ENCODE measurements at regions not wholly inside any gene's neighbourhood (a gene's known extent, or its start where the extent isn't known, plus 50 kb on each side); places are given as distances from the start of the nearest gene placed in this dataset.

GRCh38 chr1:80776266-80776665 lies 1024.5 kb upstream of the ADGRL2 start:
- H3K4me1 ChIP-seq (ENCODE audit: low read length), result no peaks in the 10 kb centered on the region
- no peaks in the 10 kb centered on the region for H3K79me2 ChIP-seq (ENCODE audit: low read length)
- no peak overlapping the region for H3K4me3 ChIP-seq (ENCODE audit: low read length)
- H3K9me2 ChIP-seq (replicated peaks; ENCODE audit: insufficient read depth, low read length), result no peaks in the 10 kb centered on the region
- no peaks in the 10 kb centered on the region for H3K9me3 ChIP-seq (replicated peaks; ENCODE audit: insufficient read depth, low read length)
- no peaks in the 10 kb centered on the region for H3F3A ChIP-seq (ENCODE audit: insufficient read depth, low read length)
- no peaks in the 10 kb centered on the region for H3K27me3 ChIP-seq (replicated peaks; ENCODE audit: insufficient read depth, low read length)
- TF ChIP-seq EZH2 (optimal IDR thresholded peaks at IDR 0.05; ENCODE audit: low read depth, low read length), result no peak
- no peak for TF ChIP-seq EZH2phosphoT487 (IDR thresholded peaks at IDR 0.05; ENCODE audit: low read length)
- TF ChIP-seq, protein P1, sequence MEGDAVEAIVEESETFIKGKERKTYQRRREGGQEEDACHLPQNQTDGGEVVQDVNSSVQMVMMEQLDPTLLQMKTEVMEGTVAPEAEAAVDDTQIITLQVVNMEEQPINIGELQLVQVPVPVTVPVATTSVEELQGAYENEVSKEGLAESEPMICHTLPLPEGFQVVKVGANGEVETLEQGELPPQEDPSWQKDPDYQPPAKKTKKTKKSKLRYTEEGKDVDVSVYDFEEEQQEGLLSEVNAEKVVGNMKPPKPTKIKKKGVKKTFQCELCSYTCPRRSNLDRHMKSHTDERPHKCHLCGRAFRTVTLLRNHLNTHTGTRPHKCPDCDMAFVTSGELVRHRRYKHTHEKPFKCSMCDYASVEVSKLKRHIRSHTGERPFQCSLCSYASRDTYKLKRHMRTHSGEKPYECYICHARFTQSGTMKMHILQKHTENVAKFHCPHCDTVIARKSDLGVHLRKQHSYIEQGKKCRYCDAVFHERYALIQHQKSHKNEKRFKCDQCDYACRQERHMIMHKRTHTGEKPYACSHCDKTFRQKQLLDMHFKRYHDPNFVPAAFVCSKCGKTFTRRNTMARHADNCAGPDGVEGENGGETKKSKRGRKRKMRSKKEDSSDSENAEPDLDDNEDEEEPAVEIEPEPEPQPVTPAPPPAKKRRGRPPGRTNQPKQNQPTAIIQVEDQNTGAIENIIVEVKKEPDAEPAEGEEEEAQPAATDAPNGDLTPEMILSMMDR (IDR thresholded peaks at IDR 0.05; ENCODE audit: low read length), result no peak
- no peak for DNase-seq
- no peak overlapping the region for H3K27ac ChIP-seq (ENCODE audit: low read length)
- H4K20me1 ChIP-seq (ENCODE audit: insufficient read depth, low read length), result no peaks in the 10 kb centered on the region
- no peak overlapping the region for H3K4me2 ChIP-seq (ENCODE audit: low read depth, low read length)
- H3K36me3 ChIP-seq (replicated peaks; ENCODE audit: insufficient read depth, low read length), result no peaks in the 10 kb centered on the region
- no peak overlapping the region for H2AFZ ChIP-seq (ENCODE audit: low read length)
- H3K9ac ChIP-seq (ENCODE audit: low read length), result no peak overlapping the region

DNA sequence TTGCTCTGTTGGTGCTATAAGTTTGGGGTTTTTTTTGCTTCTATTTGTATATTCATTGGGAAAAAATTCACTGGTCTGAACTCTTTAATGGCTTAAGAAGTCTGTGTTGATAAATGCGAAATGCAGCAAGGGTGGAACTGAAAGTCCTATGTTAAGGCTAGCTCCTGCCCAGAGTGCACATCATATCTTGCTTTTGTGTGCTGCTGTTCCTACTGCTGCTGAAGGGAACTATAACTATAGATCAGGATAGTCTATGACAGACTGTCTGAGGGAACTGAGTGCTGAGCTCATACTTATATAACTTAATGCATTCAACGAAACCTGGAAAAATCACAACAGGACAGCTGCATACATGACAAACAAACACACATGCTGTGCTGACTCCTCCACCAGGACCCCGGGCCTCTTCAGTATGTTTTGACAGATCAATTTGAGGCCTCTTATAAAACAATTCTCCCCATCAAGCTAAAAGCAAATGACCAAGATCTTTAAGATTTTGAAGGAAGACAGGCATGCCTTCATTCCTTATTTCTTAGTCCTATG lies 1031.5 kb upstream of the ADGRL2 start:
- Histone ChIP-seq H2AFZ (ENCODE audit: low read length) (no peak overlapping the region), H3K9ac (ENCODE audit: low read length) (no peak overlapping the region), H4K20me1 (ENCODE audit: insufficient read depth, low read length) (no peaks in the 10 kb centered on the region), H3K27me3 (replicated peaks; ENCODE audit: insufficient read depth, low read length) (no peaks in the 10 kb centered on the region), H3K4me2 (ENCODE audit: low read depth, low read length) (no peak overlapping the region), H3K9me2 (replicated peaks; ENCODE audit: insufficient read depth, low read length) (no peaks in the 10 kb centered on the region), H3F3A (ENCODE audit: insufficient read depth, low read length) (no peaks in the 10 kb centered on the region), H3K4me1 (ENCODE audit: low read length) (no peaks in the 10 kb centered on the region), H3K4me3 (ENCODE audit: low read length) (no peak overlapping the region), H3K36me3 (replicated peaks; ENCODE audit: insufficient read depth, low read length) (no peaks in the 10 kb centered on the region), H3K9me3 (replicated peaks; ENCODE audit: insufficient read depth, low read length) (no peaks in the 10 kb centered on the region), H3K27ac (ENCODE audit: low read length) (no peak overlapping the region), H3K79me2 (ENCODE audit: low read length) (no peaks in the 10 kb centered on the region)
- no peak for DNase-seq
- TF ChIP-seq EZH2phosphoT487 (IDR thresholded peaks at IDR 0.05; ENCODE audit: low read length) (no peak), EZH2 (optimal IDR thresholded peaks at IDR 0.05; ENCODE audit: low read depth, low read length) (no peak)
- TF ChIP-seq, protein P1 (IDR thresholded peaks at IDR 0.05; ENCODE audit: low read length), result no peak

GRCh38 chr1:80767711-80768110 lies 1033.0 kb upstream of the ADGRL2 start:
- H3K4me1 ChIP-seq (ENCODE audit: low read length), result no peaks in the 10 kb centered on the region
- no peaks in the 10 kb centered on the region for H3K27me3 ChIP-seq (replicated peaks; ENCODE audit: insufficient read depth, low read length)
- H3K27ac ChIP-seq (ENCODE audit: low read length), result no peak overlapping the region
- no peak overlapping the region for H3K4me2 ChIP-seq (ENCODE audit: low read depth, low read length)
- no peaks in the 10 kb centered on the region for H3K9me2 ChIP-seq (replicated peaks; ENCODE audit: insufficient read depth, low read length)
- no peaks in the 10 kb centered on the region for H4K20me1 ChIP-seq (ENCODE audit: insufficient read depth, low read length)
- no peak overlapping the region for H2AFZ ChIP-seq (ENCODE audit: low read length)
- H3K79me2 ChIP-seq (ENCODE audit: low read length), result no peaks in the 10 kb centered on the region
- H3F3A ChIP-seq (ENCODE audit: insufficient read depth, low read length), result no peaks in the 10 kb centered on the region
- no peak for DNase-seq
- TF ChIP-seq EZH2phosphoT487 (IDR thresholded peaks at IDR 0.05; ENCODE audit: low read length), result no peak
- TF ChIP-seq, protein P1 (IDR thresholded peaks at IDR 0.05; ENCODE audit: low read length), result no peak
- no peak for TF ChIP-seq EZH2 (optimal IDR thresholded peaks at IDR 0.05; ENCODE audit: low read depth, low read length)
- H3K9me3 ChIP-seq (replicated peaks; ENCODE audit: insufficient read depth, low read length), result no peaks in the 10 kb centered on the region
- no peak overlapping the region for H3K9ac ChIP-seq (ENCODE audit: low read length)
- H3K4me3 ChIP-seq (ENCODE audit: low read length), result no peak overlapping the region
- no peaks in the 10 kb centered on the region for H3K36me3 ChIP-seq (replicated peaks; ENCODE audit: insufficient read depth, low read length)

Data from MM.1S (cell line).